GM23248 (cell line): ENCODE measurements at regions not wholly inside any gene's neighbourhood (a gene's known extent, or its start where the extent isn't known, plus 50 kb on each side); places are given as distances from the start of the nearest gene placed in this dataset.

Source experiments
- DNase-seq: peaks from one replicate; pipeline ENCODE4 v3.0.0-alpha.2; 2015
- H2AFZ ChIP-seq: fragments of 200-600 bp; sonication (generic); 2 replicates; pipeline ENCODE4 v1.6.1; 2016; ENCODE audit warnings: antibody characterized with exemption
- H3F3A ChIP-seq: fragments of 200-600 bp; sonication (generic); 2 replicates; pipeline ENCODE4 v1.6.1; 2016; ENCODE audit warnings: mild to moderate bottlenecking, antibody characterized with exemption, mixed run types; ENCODE audit not compliant: insufficient read depth
- H3K27ac ChIP-seq: fragments of 200-600 bp; sonication (generic); 2 replicates; pipeline ENCODE4 v1.5.1; 2016; ENCODE audit warnings: mild to moderate bottlenecking
- H3K27me3 ChIP-seq: fragments of 200-600 bp; sonication (generic); replicated peaks from 2 replicates; pipeline ENCODE4 v1.6.1; 2016; ENCODE audit warnings: mild to moderate bottlenecking; ENCODE audit not compliant: insufficient read depth
- H3K36me3 ChIP-seq: fragments of 200-600 bp; sonication (generic); 2 replicates; pipeline ENCODE4 v1.6.1; 2016; ENCODE audit warnings: low read depth, mild to moderate bottlenecking
- H3K4me1 ChIP-seq: fragments of 200-600 bp; sonication (generic); 2 replicates; pipeline ENCODE4 v1.6.1; 2016; ENCODE audit warnings: mild to moderate bottlenecking; ENCODE audit not compliant: insufficient read depth
- H3K4me2 ChIP-seq: fragments of 200-600 bp; sonication (generic); one replicate; pipeline ENCODE4 v1.6.1; 2016; ENCODE audit warnings: mild to moderate bottlenecking; ENCODE audit not compliant: unreplicated experiment
- H3K4me3 ChIP-seq: fragments of 200-600 bp; sonication (generic); 2 replicates; pipeline ENCODE4 v1.5.1; 2016; ENCODE audit warnings: mild to moderate bottlenecking
- H3K79me2 ChIP-seq: fragments of 200-600 bp; sonication (generic); 2 replicates; pipeline ENCODE4 v1.6.1; 2016; ENCODE audit warnings: mild to moderate bottlenecking; ENCODE audit not compliant: insufficient read depth
- H3K9ac ChIP-seq: fragments of 200-600 bp; sonication (generic); 2 replicates; pipeline ENCODE4 v1.6.1; 2016; ENCODE audit warnings: mild to moderate bottlenecking
- H3K9me2 ChIP-seq: fragments of 200-600 bp; sonication (generic); 2 replicates; pipeline ENCODE4 v1.6.1; 2016; ENCODE audit warnings: mixed run types, mild to moderate bottlenecking, moderate library complexity; ENCODE audit not compliant: insufficient read depth
- H3K9me3 ChIP-seq: fragments of 200-600 bp; sonication (generic); one replicate; pipeline ENCODE4 v1.6.1; 2017; ENCODE audit warnings: low read depth
- H4K20me1 ChIP-seq: fragments of 200-600 bp; sonication (generic); 2 replicates; pipeline ENCODE4 v1.6.0; 2016; ENCODE audit not compliant: insufficient read depth
- EZH2 ChIP-seq: fragments of 200-600 bp; sonication (generic); IDR thresholded peaks from 2 replicates; pipeline ENCODE4 v1.6.1; 2018; ENCODE audit warnings: antibody characterized with exemption, mild to moderate bottlenecking; ENCODE audit not compliant: insufficient read depth, poor library complexity, severe bottlenecking
- EZH2phosphoT487 ChIP-seq: fragments of 200-600 bp; sonication (generic); IDR thresholded peaks from 2 replicates; pipeline ENCODE4 v1.6.1; 2018; ENCODE audit warnings: antibody characterized with exemption, moderate library complexity, mild to moderate bottlenecking, low read depth; ENCODE audit not compliant: insufficient read depth
- WGBS, 2 experiments: methylation state at CpG; one replicate each; pipeline ENCODE4 v1.1.6; 2015 to 2017; ENCODE audit warnings: low lambda C conversion rate in 2 of 2, low coverage in 1 of 2; ENCODE audit errors: missing lambda C conversion rate in 2 of 2; 5-methylcytosine and 5-hydroxymethylcytosine counted together
- in situ Hi-C: fragments of 300-500 bp; cut with MboI; formaldehyde crosslinking; loops from 2 replicates; pipeline ENCODE4 v1.15.0; 2020

- Histone ChIP-seq H3K27me3 (no peaks in the 10 kb centered on the region), H3K27ac (no peak overlapping the region), H2AFZ (no peak overlapping the region), H3K9me2 (no peaks in the 10 kb centered on the region), H3K9ac (no peak overlapping the region), H3K4me3 (no peak overlapping the region), H3K4me1 (no peaks in the 10 kb centered on the region), H3K79me2 (no peaks in the 10 kb centered on the region), H3K4me2 (no peak overlapping the region), H3K36me3 (no peaks in the 10 kb centered on the region), H3F3A (no peaks in the 10 kb centered on the region), H4K20me1 (no peaks in the 10 kb centered on the region), H3K9me3 (no peaks in the 10 kb centered on the region)
- TF ChIP-seq EZH2phosphoT487 (no peak), EZH2 (no peak)
- in situ Hi-C loops, result no loop called here
- DNase-seq, result no peak
- 29 to 30% methylated on average over 4 of the region's 4 CpGs for WGBS, 2 experiments
Measured at GRCh38 chr6:104613416-104614001, 246.2 kb downstream of the HACE1 start.

- Histone ChIP-seq H3K9me3 (no peaks in the 10 kb centered on the region), H3K27ac (no peak overlapping the region), H2AFZ (no peak overlapping the region), H3F3A (no peaks in the 10 kb centered on the region), H4K20me1 (no peaks in the 10 kb centered on the region), H3K36me3 (no peaks in the 10 kb centered on the region), H3K9ac (no peak overlapping the region), H3K27me3 (no peaks in the 10 kb centered on the region), H3K79me2 (no peaks in the 10 kb centered on the region), H3K4me1 (no peaks in the 10 kb centered on the region), H3K4me2 (no peak overlapping the region), H3K9me2 (no peaks in the 10 kb centered on the region), H3K4me3 (no peak overlapping the region)
- WGBS, 2 experiments, result 73 to 75% methylated on average over 1 of the region's 1 CpG
- no peak for DNase-seq
- TF ChIP-seq EZH2phosphoT487, result no peak
- TF ChIP-seq EZH2, result no peak
- in situ Hi-C loops, result no loop called here
Measured at GRCh38 chr6:104612541-104612940, 247.2 kb downstream of the HACE1 start.

- Histone ChIP-seq H3K27ac (no peak overlapping the region), H3K27me3 (no peaks in the 10 kb centered on the region), H3K79me2 (no peaks in the 10 kb centered on the region), H3K9me2 (no peaks in the 10 kb centered on the region), H3K4me1 (no peaks in the 10 kb centered on the region), H3K36me3 (no peaks in the 10 kb centered on the region), H3K4me2 (no peak overlapping the region), H3K9me3 (no peaks in the 10 kb centered on the region), H2AFZ (no peak overlapping the region), H3K9ac (no peak overlapping the region), H3F3A (no peaks in the 10 kb centered on the region), H3K4me3 (no peak overlapping the region), H4K20me1 (no peaks in the 10 kb centered on the region)
- DNase-seq, result no peak
- 29 to 30% methylated on average over 5 of the region's 5 CpGs for WGBS, 2 experiments
- TF ChIP-seq EZH2phosphoT487 (no peak), EZH2 (no peak)
- in situ Hi-C loops, result no loop called here
Measured at GRCh38 chr6:104608101-104608500, 251.6 kb downstream of the HACE1 start.

GRCh38 chr6:104607501-104607900, 252.2 kb downstream of the HACE1 start:
- no peaks in the 10 kb centered on the region for H4K20me1 ChIP-seq
- H2AFZ ChIP-seq, result no peak overlapping the region
- TF ChIP-seq EZH2phosphoT487, result no peak
- no peak for TF ChIP-seq EZH2
- H3K4me2 ChIP-seq, result no peak overlapping the region
- H3K9me2 ChIP-seq, result no peaks in the 10 kb centered on the region
- H3K36me3 ChIP-seq, result no peaks in the 10 kb centered on the region
- no peaks in the 10 kb centered on the region for H3K4me1 ChIP-seq
- no peak overlapping the region for H3K4me3 ChIP-seq
- no peak overlapping the region for H3K9ac ChIP-seq
- H3K27ac ChIP-seq, result no peak overlapping the region
- H3K27me3 ChIP-seq, result no peaks in the 10 kb centered on the region
- WGBS, 2 experiments, result 0 to 6% methylated on average over 1 of the region's 1 CpG
- in situ Hi-C loops, result no loop called here
- no peak for DNase-seq
- no peaks in the 10 kb centered on the region for H3K79me2 ChIP-seq
- H3F3A ChIP-seq, result no peaks in the 10 kb centered on the region
- H3K9me3 ChIP-seq, result no peaks in the 10 kb centered on the region

GRCh38 chr6:104606361-104606760, 253.4 kb downstream of the HACE1 start:
- Histone ChIP-seq H3K27ac (no peak overlapping the region), H3K4me1 (no peaks in the 10 kb centered on the region), H3K27me3 (no peaks in the 10 kb centered on the region), H4K20me1 (no peaks in the 10 kb centered on the region), H2AFZ (no peak overlapping the region), H3K9me3 (no peaks in the 10 kb centered on the region), H3K9me2 (no peaks in the 10 kb centered on the region), H3K4me3 (no peak overlapping the region), H3K9ac (no peak overlapping the region), H3K36me3 (no peaks in the 10 kb centered on the region), H3K4me2 (no peak overlapping the region), H3F3A (no peaks in the 10 kb centered on the region), H3K79me2 (no peaks in the 10 kb centered on the region)
- in situ Hi-C loops, result no loop called here
- DNase-seq, result no peak
- 39 to 42% methylated on average over 1 of the region's 1 CpG for WGBS, 2 experiments
- TF ChIP-seq EZH2, result no peak
- no peak for TF ChIP-seq EZH2phosphoT487
